GM23338 (cell line): ENCODE measurements at regions not wholly inside any gene's neighbourhood (a gene's known extent, or its start where the extent isn't known, plus 50 kb on each side); places are given as distances from the start of the nearest gene placed in this dataset.

ENCODE experiments used
- ATAC-seq: fragments of 200-7000 bp; cut with Tn5 transposase; 3 replicates; pipeline ENCODE4 v1.9.1; 2020
- DNase-seq: peaks from one replicate; pipeline ENCODE4 v3.0.0-alpha.2; 2015; ENCODE audit warnings: low spot score
- H2AFZ ChIP-seq: fragments of 200-600 bp; sonication (generic); 2 replicates; pipeline ENCODE4 v1.8.0; 2016; ENCODE audit warnings: antibody characterized with exemption, mild to moderate bottlenecking, moderate library complexity
- H3F3A ChIP-seq: fragments of 200-600 bp; sonication (generic); replicated peaks from 2 replicates; pipeline ENCODE4 v1.8.0; 2017; ENCODE audit warnings: antibody characterized with exemption, mixed run types, low read depth
- H3K27ac ChIP-seq: fragments of 200-600 bp; sonication (generic); 2 replicates; pipeline ENCODE4 v1.6.1; 2016; ENCODE audit warnings: low read depth
- H3K27me3 ChIP-seq: fragments of 200-600 bp; sonication (generic); 2 replicates; pipeline ENCODE4 v1.8.0; 2016; ENCODE audit warnings: mild to moderate bottlenecking, mixed run types, moderate library complexity; ENCODE audit not compliant: insufficient read depth
- H3K36me3 ChIP-seq: fragments of 200-600 bp; sonication (generic); 2 replicates; pipeline ENCODE4 v1.8.0; 2016; ENCODE audit warnings: mild to moderate bottlenecking; ENCODE audit not compliant: insufficient read depth
- H3K4me1 ChIP-seq: fragments of 200-600 bp; sonication (generic); 2 replicates; pipeline ENCODE4 v1.8.0; 2016; ENCODE audit warnings: mild to moderate bottlenecking, moderate library complexity; ENCODE audit not compliant: insufficient read depth
- H3K4me2 ChIP-seq: fragments of 200-600 bp; sonication (generic); 2 replicates; pipeline ENCODE4 v1.7.1; 2017; ENCODE audit warnings: mixed run types
- H3K4me3 ChIP-seq: fragments of 200-600 bp; sonication (generic); 2 replicates; pipeline ENCODE4 v1.6.1; 2016; ENCODE audit warnings: mixed run types
- H3K79me2 ChIP-seq: fragments of 200-600 bp; sonication (generic); replicated peaks from 2 replicates; pipeline ENCODE4 v1.8.0; 2017; ENCODE audit warnings: mild to moderate bottlenecking; ENCODE audit not compliant: insufficient read depth
- H3K9me2 ChIP-seq: fragments of 200-600 bp; sonication (generic); 2 replicates; pipeline ENCODE4 v1.8.0; 2017; ENCODE audit not compliant: insufficient read depth
- H4K20me1 ChIP-seq: fragments of 200-600 bp; sonication (generic); replicated peaks from 2 replicates; pipeline ENCODE4 v1.8.0; 2017; ENCODE audit warnings: mild to moderate bottlenecking; ENCODE audit not compliant: insufficient read depth
- H3K27ac Mint-ChIP-seq: 2 replicates; pipeline ENCODE4 v1.8.0; 2020; ENCODE audit warnings: inconsistent platforms, mild to moderate bottlenecking, moderate library complexity, mixed read lengths
- H3K27me3 Mint-ChIP-seq: 3 replicates; pipeline ENCODE4 v1.8.0; 2022; ENCODE audit warnings: low read depth, mild to moderate bottlenecking, moderate library complexity, mixed read lengths, inconsistent platforms; ENCODE audit not compliant: insufficient read depth, poor library complexity
- H3K36me3 Mint-ChIP-seq: 3 replicates; pipeline ENCODE4 v1.8.0; 2021; ENCODE audit warnings: low read depth, mild to moderate bottlenecking, inconsistent platforms, moderate library complexity, mixed read lengths
- H3K4me1 Mint-ChIP-seq: 3 replicates; pipeline ENCODE4 v1.8.0; 2020; ENCODE audit warnings: mild to moderate bottlenecking, inconsistent platforms, mixed read lengths
- H3K4me3 Mint-ChIP-seq: 3 replicates; pipeline ENCODE4 v1.8.0; 2021; ENCODE audit warnings: moderate library complexity, mild to moderate bottlenecking, inconsistent platforms, mixed read lengths
- H3K9me3 Mint-ChIP-seq: 3 replicates; pipeline ENCODE4 v1.8.0; 2020; ENCODE audit warnings: moderate library complexity, mild to moderate bottlenecking, inconsistent platforms, mixed read lengths
- CREB1 ChIP-seq: fragments of 250-450 bp; sonication (Bioruptor Pico); IDR thresholded peaks from 2 replicates; pipeline ENCODE4 v1.5.0; 2020; ENCODE audit warnings: low read depth, mild to moderate bottlenecking, moderate library complexity
- EZH2phosphoT487 ChIP-seq: fragments of 200-600 bp; sonication (generic); IDR thresholded peaks from one replicate; pipeline ENCODE4 v1.8.1; 2018; ENCODE audit warnings: antibody characterized with exemption; ENCODE audit not compliant: unreplicated experiment
- JUNB ChIP-seq: IDR thresholded peaks from one replicate; pipeline ENCODE4 v1.6.1; 2016; ENCODE audit warnings: antibody characterized with exemption; ENCODE audit not compliant: unreplicated experiment
- NANOG ChIP-seq: IDR thresholded peaks from 2 replicates; pipeline ENCODE4 v1.6.1; 2016; ENCODE audit warnings: antibody characterized with exemption, borderline replicate concordance
- REST ChIP-seq: IDR thresholded peaks from one replicate; pipeline ENCODE4 v1.6.1; 2018; ENCODE audit warnings: antibody characterized with exemption; ENCODE audit not compliant: unreplicated experiment
- STAT1 ChIP-seq: IDR thresholded peaks from one replicate; pipeline ENCODE4 v1.6.1; 2016; ENCODE audit warnings: antibody characterized with exemption; ENCODE audit not compliant: unreplicated experiment
- ZNF114 ChIP-seq: fragments of 250-450 bp; sonication (Bioruptor Pico); IDR thresholded peaks from 2 replicates; pipeline ENCODE4 v1.5.0; 2020; ENCODE audit warnings: mild to moderate bottlenecking, moderate library complexity
- ZNF331 ChIP-seq: fragments of 250-450 bp; sonication (Bioruptor Pico); IDR thresholded peaks from 2 replicates; pipeline ENCODE4 v1.5.0; 2020; ENCODE audit warnings: low read depth, mild to moderate bottlenecking, moderate library complexity
- ZNF462 ChIP-seq: fragments of 250-450 bp; sonication (Bioruptor Pico); IDR thresholded peaks from 2 replicates; pipeline ENCODE4 v1.5.0; 2020; ENCODE audit warnings: mild to moderate bottlenecking, moderate library complexity
- TF ChIP-seq, protein P1 (sequence below): IDR thresholded peaks from 2 replicates; pipeline ENCODE4 v1.6.1; 2016; ENCODE audit warnings: antibody characterized with exemption

DNA sequence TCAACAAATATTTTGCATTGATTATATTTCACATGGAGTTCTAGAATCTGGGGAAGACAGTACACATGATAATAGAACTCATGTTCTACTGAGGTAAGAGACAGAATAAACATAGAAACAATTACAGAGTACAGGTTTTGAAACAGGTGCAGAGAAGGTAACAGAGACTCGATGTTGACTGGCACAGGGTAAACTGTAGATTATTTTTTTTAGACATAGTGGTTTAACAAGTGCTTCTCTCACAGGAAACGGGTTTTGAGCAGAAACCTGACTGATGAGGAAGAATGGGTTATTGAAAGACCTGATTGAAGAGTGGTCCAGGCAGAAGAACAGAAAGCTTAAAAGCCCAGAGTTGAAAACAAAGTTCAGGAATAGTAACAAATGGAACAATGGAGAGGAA, 1002.5 kb upstream of the FAM98A start:
- Mint-ChIP-seq H3K4me1 (no peaks in the 10 kb centered on the region), H3K27ac (no peak overlapping the region), H3K4me3 (no peak overlapping the region)

More for the DNA sequence above, 1002.5 kb upstream of the FAM98A start:
- no peak for TF ChIP-seq CREB1 (CRISPR knock-in tag)
- TF ChIP-seq STAT1 = no peak
- TF ChIP-seq NANOG = no peak
- no peak for TF ChIP-seq ZNF462 (CRISPR knock-in tag)
- TF ChIP-seq ZNF114 = no peak
- TF ChIP-seq, protein P1, sequence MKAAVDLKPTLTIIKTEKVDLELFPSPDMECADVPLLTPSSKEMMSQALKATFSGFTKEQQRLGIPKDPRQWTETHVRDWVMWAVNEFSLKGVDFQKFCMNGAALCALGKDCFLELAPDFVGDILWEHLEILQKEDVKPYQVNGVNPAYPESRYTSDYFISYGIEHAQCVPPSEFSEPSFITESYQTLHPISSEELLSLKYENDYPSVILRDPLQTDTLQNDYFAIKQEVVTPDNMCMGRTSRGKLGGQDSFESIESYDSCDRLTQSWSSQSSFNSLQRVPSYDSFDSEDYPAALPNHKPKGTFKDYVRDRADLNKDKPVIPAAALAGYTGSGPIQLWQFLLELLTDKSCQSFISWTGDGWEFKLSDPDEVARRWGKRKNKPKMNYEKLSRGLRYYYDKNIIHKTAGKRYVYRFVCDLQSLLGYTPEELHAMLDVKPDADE = no peak
- TF ChIP-seq REST = no peak
- TF ChIP-seq ZNF331 (CRISPR knock-in tag) = no peak
- TF ChIP-seq JUNB = no peak
- no peak for TF ChIP-seq EZH2phosphoT487
- Histone ChIP-seq H3K9me2 (no peaks in the 10 kb centered on the region), H3K27me3 (no peaks in the 10 kb centered on the region), H3K27ac (no peak overlapping the region), H3F3A (no peaks in the 10 kb centered on the region), H3K4me1 (no peaks in the 10 kb centered on the region), H3K79me2 (no peaks in the 10 kb centered on the region), H2AFZ (no peak overlapping the region), H3K4me2 (no peak overlapping the region), H4K20me1 (no peaks in the 10 kb centered on the region), H3K4me3 (no peak overlapping the region), H3K36me3 (no peaks in the 10 kb centered on the region)
- no peaks in the 10 kb centered on the region for H3K36me3 Mint-ChIP-seq
- ATAC-seq (no peak), DNase-seq (no peak)
- no peaks in the 10 kb centered on the region for H3K9me3 Mint-ChIP-seq
- H3K27me3 Mint-ChIP-seq = no peaks in the 10 kb centered on the region
